HG02885 (cell line): ENCODE measurements at regions not wholly inside any gene's neighbourhood (a gene's known extent, or its start where the extent isn't known, plus 50 kb on each side); places are given as distances from the start of the nearest gene placed in this dataset.

Source experiments
- ATAC-seq: cut with Tn5 transposase; IDR thresholded peaks from one replicate; pipeline ENCODE4 v1.9.1; 2021; ENCODE audit warnings: mild to moderate bottlenecking; ENCODE audit not compliant: unreplicated experiment, poor library complexity

GRCh38 chr16:6200861-6201260 is 1103.3 kb upstream of the EEF2KMT start:
- ATAC-seq, result no peak

GRCh38 chr16:6200271-6200670 is 1102.7 kb upstream of the EEF2KMT start:
- ATAC-seq, result no peak

GRCh38 chr16:6195966-6196365 is 1098.4 kb upstream of the EEF2KMT start:
- no peak for ATAC-seq

GRCh38 chr16:6193718-6194117 is 1096.1 kb upstream of the EEF2KMT start:
- ATAC-seq, result no peak

- ATAC-seq, result no peak
Observed at GRCh38 chr16:6192984-6193383, 1095.4 kb upstream of the EEF2KMT start.

- ATAC-seq, result no peak
Observed at GRCh38 chr16:6192532-6192931, 1094.9 kb upstream of the EEF2KMT start.

- no peak for ATAC-seq
Observed at GRCh38 chr16:6190776-6191175, 1093.2 kb upstream of the EEF2KMT start.

GRCh38 chr16:6189216-6189615 is 1091.6 kb upstream of the EEF2KMT start:
- ATAC-seq, result no peak

GRCh38 chr16:6177616-6178180 is 1080.1 kb upstream of the EEF2KMT start:
- ATAC-seq, result no peak

- no peak for ATAC-seq
Observed at GRCh38 chr16:6170022-6170421, 1072.4 kb upstream of the EEF2KMT start.

GRCh38 chr16:6165330-6165979 is 1067.9 kb upstream of the EEF2KMT start:
- ATAC-seq, result no peak

GRCh38 chr16:6160871-6161270 is 1063.3 kb upstream of the EEF2KMT start:
- ATAC-seq, result no peak

GRCh38 chr16:6160303-6160702 is 1062.7 kb upstream of the EEF2KMT start:
- ATAC-seq, result no peak

- ATAC-seq, result no peak
Observed at GRCh38 chr16:6157806-6158205, 1060.2 kb upstream of the EEF2KMT start.

GRCh38 chr16:6155271-6155670 is 1057.7 kb upstream of the EEF2KMT start:
- no peak for ATAC-seq

- ATAC-seq, result no peak
Observed at GRCh38 chr16:6153901-6154300, 1056.3 kb upstream of the EEF2KMT start.

GRCh38 chr16:6149031-6149430 is 1051.4 kb upstream of the EEF2KMT start:
- no peak for ATAC-seq

- ATAC-seq, result no peak
Observed at GRCh38 chr16:6148361-6148760, 1050.8 kb upstream of the EEF2KMT start.

GRCh38 chr16:6146874-6147425 is 1049.4 kb upstream of the EEF2KMT start:
- ATAC-seq, result no peak

- no peak for ATAC-seq
Observed at GRCh38 chr16:6146356-6146755, 1048.8 kb upstream of the EEF2KMT start.

- ATAC-seq, result no peak
Observed at GRCh38 chr16:6144463-6144862, 1046.9 kb upstream of the EEF2KMT start.

- no peak for ATAC-seq
Observed at GRCh38 chr16:6143020-6143419, 1045.4 kb upstream of the EEF2KMT start.
